Astrocyte (in vitro differentiated cells and primary cell): ENCODE measurements at regions not wholly inside any gene's neighbourhood (a gene's known extent, or its start where the extent isn't known, plus 50 kb on each side); places are given as distances from the start of the nearest gene placed in this dataset.

ENCODE experiments used
- DNase-seq: peaks from one replicate; pipeline ENCODE4 v3.0.0-alpha.2; 2010; ENCODE audit warnings: low read depth
- FAIRE-seq: peaks from 2 replicates; lab custom pipeline; 2011; peaks lifted over from hg19 to GRCh38; lab: Jason Lieb, UNC
- H2AFZ ChIP-seq: 2 replicates; pipeline ENCODE4 v1.6.0; 2012; ENCODE audit warnings: low read depth, low read length, inconsistent platforms
- H3K27ac ChIP-seq: 2 replicates; pipeline ENCODE4 v1.5.1; 2011; ENCODE audit warnings: low read depth, low read length, inconsistent platforms
- H3K27me3 ChIP-seq: 2 replicates; pipeline ENCODE4 v1.6.0; 2011; ENCODE audit warnings: low read length, inconsistent platforms; ENCODE audit not compliant: insufficient read depth
- H3K36me3 ChIP-seq: 2 replicates; pipeline ENCODE4 v1.5.1; 2011; ENCODE audit warnings: low read length, inconsistent platforms; ENCODE audit not compliant: insufficient read depth
- H3K4me1 ChIP-seq: 2 replicates; pipeline ENCODE4 v1.5.1; 2011; ENCODE audit warnings: low read length, inconsistent platforms; ENCODE audit not compliant: insufficient read depth
- H3K4me2 ChIP-seq: 2 replicates; pipeline ENCODE4 v1.6.0; 2012; ENCODE audit warnings: low read length, inconsistent platforms
- H3K4me3 ChIP-seq: 2 replicates; pipeline ENCODE4 v1.5.1; 2011; ENCODE audit warnings: low read depth, mild to moderate bottlenecking, low read length, inconsistent platforms; ENCODE audit not compliant: insufficient read depth
- H3K79me2 ChIP-seq: 2 replicates; pipeline ENCODE4 v1.6.0; 2012; ENCODE audit warnings: mild to moderate bottlenecking, low read length, inconsistent platforms; ENCODE audit not compliant: insufficient read depth
- H3K9ac ChIP-seq: 2 replicates; pipeline ENCODE4 v1.6.0; 2012; ENCODE audit warnings: mild to moderate bottlenecking, low read length, inconsistent platforms
- H3K9me3 ChIP-seq: 2 replicates; pipeline ENCODE4 v1.5.1; 2012; ENCODE audit warnings: low read depth, mild to moderate bottlenecking, low read length, inconsistent platforms; ENCODE audit not compliant: insufficient read depth
- H4K20me1 ChIP-seq: 2 replicates; pipeline ENCODE4 v1.6.0; 2012; ENCODE audit warnings: low read length, inconsistent platforms; ENCODE audit not compliant: insufficient read depth
- H3K27ac Mint-ChIP-seq: one replicate; pipeline ENCODE4 v1.8.0; 2021; ENCODE audit warnings: mild to moderate bottlenecking, mixed read lengths; ENCODE audit not compliant: unreplicated experiment
- H3K27me3 Mint-ChIP-seq: one replicate; pipeline ENCODE4 v1.8.0; 2021; ENCODE audit warnings: low read depth, mixed read lengths; ENCODE audit not compliant: unreplicated experiment
- H3K36me3 Mint-ChIP-seq: one replicate; pipeline ENCODE4 v1.8.0; 2021; ENCODE audit warnings: low read depth, mixed read lengths; ENCODE audit not compliant: unreplicated experiment
- H3K4me1 Mint-ChIP-seq: one replicate; pipeline ENCODE4 v1.8.0; 2021; ENCODE audit warnings: low read depth, mixed read lengths; ENCODE audit not compliant: unreplicated experiment
- H3K4me3 Mint-ChIP-seq: one replicate; pipeline ENCODE4 v1.8.0; 2021; ENCODE audit warnings: mild to moderate bottlenecking, moderate library complexity, mixed read lengths; ENCODE audit not compliant: unreplicated experiment
- H3K9me3 Mint-ChIP-seq: one replicate; pipeline ENCODE4 v1.8.0; 2021; ENCODE audit warnings: mild to moderate bottlenecking, mixed read lengths; ENCODE audit not compliant: unreplicated experiment
- CTCF ChIP-seq: IDR thresholded peaks from 2 replicates; pipeline ENCODE4 v1.5.1; 2011; ENCODE audit warnings: low read depth, mild to moderate bottlenecking, inconsistent platforms, low read length, moderate library complexity; ENCODE audit not compliant: insufficient read depth
- EZH2 ChIP-seq: IDR thresholded peaks from 2 replicates; pipeline ENCODE4 v1.6.1; 2012; ENCODE audit warnings: mild to moderate bottlenecking, low read length, inconsistent platforms; ENCODE audit not compliant: insufficient read depth

- no peak overlapping the region for H3K27ac Mint-ChIP-seq
- H3K4me1 ChIP-seq = no peaks in the 10 kb centered on the region
- no peak overlapping the region for H3K9ac ChIP-seq
- no peaks in the 10 kb centered on the region for H3K79me2 ChIP-seq
- peaks cover 24% of the 10 kb centered on the region for H3K9me3 Mint-ChIP-seq
- no peaks in the 10 kb centered on the region for H3K36me3 Mint-ChIP-seq
- no peaks in the 10 kb centered on the region for H3K4me1 Mint-ChIP-seq
- no peaks in the 10 kb centered on the region for H3K36me3 ChIP-seq
- no peak overlapping the region for H2AFZ ChIP-seq
- no peak overlapping the region for H3K4me3 ChIP-seq
- H3K27ac ChIP-seq = no peak overlapping the region
- H3K9me3 ChIP-seq = no peaks in the 10 kb centered on the region
- no peak overlapping the region for H3K4me2 ChIP-seq
- DNase-seq (no peak), FAIRE-seq (no peak)
- no peaks in the 10 kb centered on the region for H4K20me1 ChIP-seq
- peaks cover 37% of the 10 kb centered on the region for H3K27me3 ChIP-seq
- H3K4me3 Mint-ChIP-seq = no peak overlapping the region
- peaks cover 62% of the 10 kb centered on the region for H3K27me3 Mint-ChIP-seq
- no peak for TF ChIP-seq CTCF
- TF ChIP-seq EZH2 = no peak
Measured at GRCh38 chr22:22099194-22099486, 116.6 kb upstream of the TOP3B start.

- Histone ChIP-seq H2AFZ (no peak overlapping the region), H3K9me3 (no peaks in the 10 kb centered on the region), H3K9ac (no peak overlapping the region), H3K4me1 (no peaks in the 10 kb centered on the region), H3K4me3 (no peak overlapping the region), H3K27ac (no peak overlapping the region), H3K36me3 (no peaks in the 10 kb centered on the region), H3K4me2 (no peak overlapping the region), H3K27me3 (peaks cover 39% of the 10 kb centered on the region), H4K20me1 (no peaks in the 10 kb centered on the region), H3K79me2 (no peaks in the 10 kb centered on the region)
- H3K9me3 Mint-ChIP-seq = peaks cover 24% of the 10 kb centered on the region
- no peak for DNase-seq
- H3K36me3 Mint-ChIP-seq = no peaks in the 10 kb centered on the region
- H3K4me1 Mint-ChIP-seq = peaks cover under 1% of the 10 kb centered on the region
- no peak for FAIRE-seq
- H3K27me3 Mint-ChIP-seq = peaks cover 62% of the 10 kb centered on the region
- TF ChIP-seq EZH2 (no peak), CTCF (no peak)
- H3K4me3 Mint-ChIP-seq = no peak overlapping the region
- H3K27ac Mint-ChIP-seq = no peak overlapping the region
Measured at GRCh38 chr22:22098457-22099193, 116.0 kb upstream of the TOP3B start.

GRCh38 chr22:22097727-22098228, 115.2 kb upstream of the TOP3B start:
- no peak overlapping the region for H3K9ac ChIP-seq
- no peaks in the 10 kb centered on the region for H3K4me1 ChIP-seq
- no peak for TF ChIP-seq EZH2
- no peak for TF ChIP-seq CTCF
- no peaks in the 10 kb centered on the region for H3K36me3 ChIP-seq
- H3K27me3 ChIP-seq = peaks cover 44% of the 10 kb centered on the region
- no peak overlapping the region for H3K4me2 ChIP-seq
- no peak overlapping the region for H2AFZ ChIP-seq
- no peak for FAIRE-seq
- no peak overlapping the region for H3K4me3 Mint-ChIP-seq
- no peaks in the 10 kb centered on the region for H3K9me3 ChIP-seq
- peaks cover 58% of the 10 kb centered on the region for H3K27me3 Mint-ChIP-seq
- H3K4me3 ChIP-seq = no peak overlapping the region
- H3K36me3 Mint-ChIP-seq = no peaks in the 10 kb centered on the region
- no peak for DNase-seq
- no peak overlapping the region for H3K27ac Mint-ChIP-seq
- H3K79me2 ChIP-seq = no peaks in the 10 kb centered on the region
- no peaks in the 10 kb centered on the region for H4K20me1 ChIP-seq
- peaks cover 5% of the 10 kb centered on the region for H3K4me1 Mint-ChIP-seq
- no peak overlapping the region for H3K27ac ChIP-seq
- H3K9me3 Mint-ChIP-seq = peaks cover 24% of the 10 kb centered on the region
